ENCODE measurements at regions not wholly inside any gene's neighbourhood (a gene's known extent, or its start where the extent isn't known, plus 50 kb on each side); places are given as distances from the start of the nearest gene placed in this dataset.

DNA sequence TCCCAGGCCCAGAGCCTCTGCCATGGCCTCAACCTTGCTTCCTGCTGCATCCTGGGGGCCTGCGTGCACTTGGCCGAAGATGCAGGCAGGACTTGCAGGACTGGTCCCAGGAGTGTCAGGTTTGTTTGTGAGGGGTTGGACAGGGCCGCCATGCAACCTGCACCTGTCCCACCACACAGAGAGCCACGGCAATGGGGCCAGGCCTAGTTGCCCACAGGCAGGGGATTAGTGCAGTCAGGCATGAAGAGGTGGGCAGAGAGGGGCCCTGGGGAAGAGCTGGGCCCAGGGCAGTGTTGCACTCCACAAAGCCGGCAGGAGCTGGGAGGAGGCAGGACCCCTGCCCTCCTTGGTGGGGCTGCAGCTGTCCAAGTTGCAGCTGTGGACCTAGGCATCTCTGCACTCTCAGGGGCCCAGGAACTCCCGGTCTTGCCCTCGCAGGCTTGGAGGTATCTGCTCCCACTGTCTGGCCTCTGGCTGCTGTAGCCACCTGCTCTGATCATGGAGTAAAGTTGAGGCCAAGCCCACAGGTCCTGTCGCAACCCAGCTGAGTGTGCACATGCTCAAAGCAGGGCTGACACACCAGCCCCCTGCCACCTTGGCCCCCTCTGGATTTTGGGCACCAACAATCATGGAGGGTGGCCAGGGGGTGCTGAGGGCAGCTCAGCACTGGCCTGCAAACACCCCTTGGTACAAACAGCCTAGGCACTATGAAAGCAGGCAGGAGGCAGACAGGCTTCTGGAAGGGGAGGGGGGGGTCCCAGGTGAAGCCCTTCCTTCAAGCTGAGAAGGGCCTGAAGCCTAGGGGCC, 190.4 kb upstream of the PCDH10 start:
- no peaks in the 10 kb centered on the region for H3K27me3 ChIP-seq
- no peak overlapping the region for H3K4me3 ChIP-seq
- no peaks in the 10 kb centered on the region for H3K9me2 ChIP-seq (replicated peaks; ENCODE audit: insufficient read depth)
- TF ChIP-seq CTCF (IDR thresholded peaks at IDR 0.05; ENCODE audit: poor library complexity), result no peak
- no peak for TF ChIP-seq EZH2 (IDR thresholded peaks at IDR 0.05; ENCODE audit: borderline replicate concordance)
- no peak for TF ChIP-seq EZH2phosphoT487 (IDR thresholded peaks at IDR 0.05; ENCODE audit: low read depth, severe bottlenecking, unreplicated experiment)
- over 99% methylated on average over 8 of the region's 8 CpGs for WGBS (ENCODE audit: low lambda C conversion rate, missing lambda C conversion rate)
- no peaks in the 10 kb centered on the region for H4K20me1 ChIP-seq (ENCODE audit: insufficient read depth, poor library complexity, severe bottlenecking)
- H3K79me2 ChIP-seq, result no peaks in the 10 kb centered on the region
- H3K36me3 ChIP-seq (replicated peaks; ENCODE audit: insufficient read depth, low read depth), result no peaks in the 10 kb centered on the region
- H3K27ac ChIP-seq, result no peak overlapping the region
- no peak overlapping the region for H2AFZ ChIP-seq
- H3K4me1 ChIP-seq (ENCODE audit: insufficient read depth), result no peaks in the 10 kb centered on the region
- no peak for DNase-seq (ENCODE audit: low spot score)
- H3K9me3 ChIP-seq (ENCODE audit: low read depth), result no peaks in the 10 kb centered on the region
- no peak overlapping the region for H3K4me2 ChIP-seq

DNA sequence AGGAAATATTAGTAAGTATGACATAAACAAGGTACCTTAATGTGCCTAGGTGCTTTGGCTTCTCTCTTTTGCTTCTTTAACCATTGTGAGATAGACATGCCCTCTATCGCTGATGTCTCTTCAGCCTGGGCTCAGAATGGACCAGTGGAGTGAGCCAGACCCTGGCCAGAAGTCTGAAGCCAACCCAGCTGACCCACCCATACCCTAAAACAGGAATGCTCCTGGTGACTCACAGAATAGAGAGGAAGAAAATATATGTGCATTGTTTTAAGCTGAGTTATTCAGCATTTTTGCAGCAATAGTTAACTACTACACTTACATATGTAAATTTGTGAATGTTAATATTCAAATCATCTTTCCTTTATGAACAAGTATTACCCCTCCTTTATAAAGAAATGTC, 167.5 kb upstream of the PCDH10 start:
- Histone ChIP-seq H3K9me2 (replicated peaks; ENCODE audit: insufficient read depth) (no peaks in the 10 kb centered on the region), H4K20me1 (ENCODE audit: insufficient read depth, poor library complexity, severe bottlenecking) (no peaks in the 10 kb centered on the region), H3K4me1 (ENCODE audit: insufficient read depth) (no peaks in the 10 kb centered on the region), H2AFZ (no peak overlapping the region), H3K9me3 (ENCODE audit: low read depth) (no peaks in the 10 kb centered on the region), H3K79me2 (no peaks in the 10 kb centered on the region), H3K4me3 (no peak overlapping the region), H3K27me3 (no peaks in the 10 kb centered on the region), H3K27ac (no peak overlapping the region), H3K36me3 (replicated peaks; ENCODE audit: insufficient read depth, low read depth) (no peaks in the 10 kb centered on the region), H3K4me2 (no peak overlapping the region)
- no peak for TF ChIP-seq EZH2 (IDR thresholded peaks at IDR 0.05; ENCODE audit: borderline replicate concordance)
- no peak for TF ChIP-seq EZH2phosphoT487 (IDR thresholded peaks at IDR 0.05; ENCODE audit: low read depth, severe bottlenecking, unreplicated experiment)
- TF ChIP-seq CTCF (IDR thresholded peaks at IDR 0.05; ENCODE audit: poor library complexity), result no peak
- no peak for DNase-seq (ENCODE audit: low spot score)
- WGBS (ENCODE audit: low lambda C conversion rate, missing lambda C conversion rate), result 100% methylated on average over 1 of the region's 1 CpG

- Histone ChIP-seq H2AFZ (no peak overlapping the region), H3K4me1 (ENCODE audit: insufficient read depth) (no peaks in the 10 kb centered on the region), H3K9me3 (ENCODE audit: low read depth) (no peaks in the 10 kb centered on the region), H3K27ac (no peak overlapping the region), H3K9me2 (replicated peaks; ENCODE audit: insufficient read depth) (no peaks in the 10 kb centered on the region), H3K4me2 (no peak overlapping the region), H3K79me2 (no peaks in the 10 kb centered on the region), H3K36me3 (replicated peaks; ENCODE audit: insufficient read depth, low read depth) (no peaks in the 10 kb centered on the region), H3K27me3 (no peaks in the 10 kb centered on the region), H4K20me1 (ENCODE audit: insufficient read depth, poor library complexity, severe bottlenecking) (no peaks in the 10 kb centered on the region), H3K4me3 (no peak overlapping the region)
- DNase-seq (ENCODE audit: low spot score), result no peak
- TF ChIP-seq EZH2phosphoT487 (IDR thresholded peaks at IDR 0.05; ENCODE audit: low read depth, severe bottlenecking, unreplicated experiment) (no peak), CTCF (IDR thresholded peaks at IDR 0.05; ENCODE audit: poor library complexity) (no peak)
Measured at GRCh38 chr4:132982151-132982550, 166.9 kb upstream of the PCDH10 start.
